GM19238 (cell line): ENCODE measurements at regions not wholly inside any gene's neighbourhood (a gene's known extent, or its start where the extent isn't known, plus 50 kb on each side); places are given as distances from the start of the nearest gene placed in this dataset.

Experiments used
- DNase-seq: peaks from one replicate; pipeline ENCODE4 v3.0.0; 2011; ENCODE audit warnings: low spot score; ENCODE audit not compliant: insufficient read length

DNA sequence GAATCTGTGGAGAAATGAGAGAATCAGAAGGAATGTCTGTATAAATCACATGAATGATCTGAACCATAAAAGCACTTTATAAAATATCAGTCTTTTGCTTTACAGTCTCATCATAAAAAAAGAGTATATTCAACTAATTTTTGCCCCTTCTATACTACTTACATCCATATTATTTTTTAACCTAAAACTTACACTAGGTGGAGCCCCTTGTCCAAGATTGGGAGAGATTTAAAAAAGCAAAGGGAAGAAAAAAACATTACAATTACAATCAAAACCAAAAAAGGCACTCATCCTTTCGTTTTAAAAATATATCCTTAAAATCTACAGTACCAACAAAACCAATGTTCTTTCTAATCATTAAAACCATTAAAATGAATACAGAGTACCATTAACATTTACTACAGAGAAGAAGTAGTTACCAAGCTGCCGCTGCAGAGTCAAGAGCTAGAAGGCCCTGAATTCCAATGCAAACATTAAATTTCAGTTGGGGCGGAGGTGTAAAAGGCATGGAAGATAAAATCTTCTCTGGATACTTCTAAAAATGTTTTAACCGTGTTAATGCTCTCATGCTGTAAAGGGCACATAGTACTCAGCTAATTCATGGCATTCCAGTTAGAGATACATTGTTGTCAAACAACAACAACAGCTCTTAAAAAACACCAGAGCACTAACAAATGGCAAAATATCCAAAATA lies 56.7 kb upstream of the EPB41L3 start:
- DNase-seq, result no peak

DNA sequence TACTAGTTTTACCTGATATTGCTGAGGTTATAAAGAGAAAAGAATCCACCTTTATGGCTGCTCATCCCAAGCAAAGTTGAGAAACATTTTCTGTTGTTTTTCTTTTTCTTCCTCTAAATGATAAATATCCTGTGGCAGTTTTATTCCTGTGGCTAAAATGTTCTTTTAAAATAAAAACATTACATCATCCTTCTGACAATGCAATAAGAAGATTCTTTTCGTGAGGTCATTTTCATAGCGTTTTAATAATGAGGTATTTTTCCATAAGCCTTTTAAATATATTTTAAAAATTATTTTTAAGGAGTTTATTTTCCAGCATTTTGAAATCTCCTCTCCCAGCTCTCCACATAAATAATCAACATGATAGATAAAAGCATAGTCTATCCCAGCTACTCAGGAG lies 52.8 kb upstream of the EPB41L3 start:
- no peak for DNase-seq
